LNCAP (cell line): ENCODE measurements at regions not wholly inside any gene's neighbourhood (a gene's known extent, or its start where the extent isn't known, plus 50 kb on each side); places are given as distances from the start of the nearest gene placed in this dataset.

Experiments used
- TF ChIP-seq, protein P1 (sequence below): fragments of 450-650 bp; IDR thresholded peaks from 2 replicates; pipeline ENCODE4 v1.5.1; 2017; ENCODE audit warnings: mild to moderate bottlenecking

DNA sequence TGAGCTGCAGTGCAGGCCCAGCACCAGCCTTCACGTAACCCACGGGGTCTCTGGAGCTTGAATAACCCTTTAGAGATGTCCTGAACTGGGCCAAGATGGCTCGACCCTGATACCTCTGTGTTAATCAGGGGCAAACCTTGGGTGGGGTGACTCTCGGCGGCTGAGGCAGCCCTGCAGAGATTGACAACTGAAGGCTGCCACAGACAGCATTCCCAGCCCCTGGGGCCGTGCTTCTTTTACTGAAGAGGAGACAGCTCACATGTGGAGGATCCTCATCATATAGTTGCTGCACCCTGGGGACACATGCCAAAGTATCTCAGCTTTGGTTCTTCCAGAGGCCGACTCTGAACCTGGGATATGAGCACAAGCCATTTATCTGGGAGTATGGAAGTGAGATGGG is 57.3 kb upstream of the PTGFRN start:
- TF ChIP-seq, protein P1, sequence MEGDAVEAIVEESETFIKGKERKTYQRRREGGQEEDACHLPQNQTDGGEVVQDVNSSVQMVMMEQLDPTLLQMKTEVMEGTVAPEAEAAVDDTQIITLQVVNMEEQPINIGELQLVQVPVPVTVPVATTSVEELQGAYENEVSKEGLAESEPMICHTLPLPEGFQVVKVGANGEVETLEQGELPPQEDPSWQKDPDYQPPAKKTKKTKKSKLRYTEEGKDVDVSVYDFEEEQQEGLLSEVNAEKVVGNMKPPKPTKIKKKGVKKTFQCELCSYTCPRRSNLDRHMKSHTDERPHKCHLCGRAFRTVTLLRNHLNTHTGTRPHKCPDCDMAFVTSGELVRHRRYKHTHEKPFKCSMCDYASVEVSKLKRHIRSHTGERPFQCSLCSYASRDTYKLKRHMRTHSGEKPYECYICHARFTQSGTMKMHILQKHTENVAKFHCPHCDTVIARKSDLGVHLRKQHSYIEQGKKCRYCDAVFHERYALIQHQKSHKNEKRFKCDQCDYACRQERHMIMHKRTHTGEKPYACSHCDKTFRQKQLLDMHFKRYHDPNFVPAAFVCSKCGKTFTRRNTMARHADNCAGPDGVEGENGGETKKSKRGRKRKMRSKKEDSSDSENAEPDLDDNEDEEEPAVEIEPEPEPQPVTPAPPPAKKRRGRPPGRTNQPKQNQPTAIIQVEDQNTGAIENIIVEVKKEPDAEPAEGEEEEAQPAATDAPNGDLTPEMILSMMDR, result no peak

DNA sequence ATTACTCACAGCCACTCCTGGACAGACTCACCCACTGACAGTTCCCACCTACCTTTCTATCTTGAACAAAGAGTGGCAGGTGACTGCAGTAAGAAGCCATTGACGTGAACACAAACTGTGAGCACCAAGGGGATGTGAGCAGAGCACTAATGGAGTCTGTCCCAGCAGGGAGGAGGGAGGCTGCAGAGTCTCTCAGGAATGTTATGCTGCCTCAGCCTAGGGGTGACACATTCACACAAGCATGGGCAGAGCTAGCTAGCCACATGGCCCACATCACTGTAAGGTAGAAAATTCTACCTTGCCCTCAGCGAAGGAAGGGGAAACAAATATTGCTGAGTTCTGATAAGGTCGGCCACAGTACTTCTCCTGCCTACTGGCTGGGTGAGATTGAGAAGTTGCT is 56.8 kb upstream of the PTGFRN start:
- TF ChIP-seq, protein P1, result no peak

DNA sequence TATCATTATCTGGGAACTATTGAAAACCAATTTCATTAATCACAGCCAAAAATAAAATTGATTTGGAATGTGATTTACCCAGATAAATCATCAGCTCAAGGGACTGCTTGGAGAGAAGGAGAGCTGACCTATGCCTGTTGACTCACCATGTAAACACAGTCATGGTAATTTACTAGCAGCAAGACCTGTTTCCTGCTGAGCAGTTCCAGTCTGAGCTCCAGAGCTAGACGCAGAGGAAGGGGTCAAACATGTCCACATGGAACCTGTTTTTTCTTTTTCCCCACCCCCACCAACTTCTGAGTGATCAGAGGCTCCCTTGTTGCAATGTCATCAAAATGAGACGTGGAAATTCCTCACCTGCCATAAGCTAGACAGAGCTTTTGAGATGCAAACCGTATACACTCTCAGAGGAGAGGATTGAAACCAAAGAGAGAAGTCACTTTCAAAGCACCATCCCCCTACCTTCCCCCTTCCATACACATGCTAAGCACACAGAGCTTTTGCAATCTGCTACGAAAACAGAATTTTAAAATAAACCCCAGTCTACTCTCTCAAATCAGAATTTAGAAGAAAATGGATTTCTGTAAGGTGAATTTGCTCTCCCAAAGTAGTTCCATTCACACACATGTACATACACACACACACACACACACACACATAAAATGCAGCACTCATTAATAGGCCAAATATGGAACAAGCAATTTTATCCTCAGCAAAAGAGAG is 55.9 kb upstream of the PTGFRN start:
- TF ChIP-seq, protein P1, result no peak

DNA sequence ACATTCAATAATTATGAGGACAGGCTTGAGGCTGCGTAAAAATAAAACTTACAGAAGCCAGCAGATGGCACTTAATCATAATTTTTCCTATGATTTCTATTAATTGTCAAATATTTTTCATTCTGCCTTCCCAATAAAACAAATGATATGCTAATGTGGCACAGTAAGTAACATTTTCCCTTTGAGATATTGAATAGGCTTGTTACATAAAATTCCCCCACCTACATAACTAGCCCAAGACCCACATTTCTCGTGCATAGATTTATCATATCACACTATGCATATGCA is 55.4 kb upstream of the PTGFRN start:
- TF ChIP-seq, protein P1, result peak; percentile 55

DNA sequence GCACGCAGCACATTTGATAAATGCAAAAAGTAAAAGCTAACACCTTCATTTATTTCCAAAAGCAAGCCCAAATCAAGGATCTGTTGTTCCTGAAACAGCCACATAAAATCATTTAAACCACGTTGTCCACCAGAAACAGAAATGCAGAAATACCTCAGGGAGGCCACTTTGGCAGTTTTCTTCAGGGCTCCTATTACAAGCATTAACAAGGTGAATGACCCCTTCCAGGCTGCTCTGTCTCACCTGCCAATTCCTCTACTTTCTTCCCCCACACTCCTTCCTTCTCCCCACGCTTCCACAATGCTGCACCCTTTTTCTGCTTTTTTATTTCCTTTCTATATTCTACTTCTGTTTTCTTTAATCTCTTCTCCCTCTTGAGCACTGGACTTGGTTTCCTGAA is 55.0 kb upstream of the PTGFRN start:
- TF ChIP-seq, protein P1, result no peak

DNA sequence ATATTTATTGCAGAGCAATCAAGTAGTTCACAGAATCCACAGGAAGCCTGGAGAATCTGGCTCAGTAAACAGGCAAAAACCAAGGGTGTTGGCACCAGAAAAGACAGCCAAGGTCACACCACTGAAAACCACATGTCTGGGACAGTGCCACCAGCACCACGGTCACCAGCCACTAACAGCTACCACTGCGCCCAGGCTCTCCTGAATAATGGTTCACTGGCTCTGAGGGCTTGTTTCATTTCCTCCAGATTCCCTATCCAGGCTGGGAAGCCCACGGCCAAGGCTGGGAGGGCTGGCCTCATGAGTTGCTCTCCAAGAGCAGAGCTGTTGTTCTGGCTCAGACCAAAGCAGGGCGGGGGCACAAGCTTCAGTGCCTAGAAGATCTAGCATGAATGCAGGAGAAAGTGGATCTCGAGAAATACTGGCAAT is 54.5 kb upstream of the PTGFRN start:
- TF ChIP-seq, protein P1, result no peak

DNA sequence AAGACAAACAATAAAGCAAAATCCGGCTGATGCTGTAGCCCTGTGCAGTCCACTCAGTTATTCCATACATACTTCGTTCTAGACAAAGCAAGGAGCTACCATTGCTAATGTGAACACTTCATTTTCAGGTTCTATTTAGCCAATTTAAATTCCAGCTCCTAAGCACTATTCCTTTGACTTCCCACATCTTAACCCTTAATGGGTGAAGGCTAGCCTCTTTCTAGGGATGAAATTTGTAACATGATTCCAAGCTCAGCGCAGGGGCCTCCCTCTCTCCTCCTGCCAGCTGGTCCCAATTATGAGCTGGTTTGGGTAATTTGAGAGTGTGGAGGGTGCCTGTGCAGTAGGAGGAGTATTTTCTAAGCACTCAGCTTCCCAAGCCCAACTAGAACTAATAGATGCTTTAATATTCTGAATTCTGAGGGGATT is 53.9 kb upstream of the PTGFRN start:
- TF ChIP-seq, protein P1, result no peak

DNA sequence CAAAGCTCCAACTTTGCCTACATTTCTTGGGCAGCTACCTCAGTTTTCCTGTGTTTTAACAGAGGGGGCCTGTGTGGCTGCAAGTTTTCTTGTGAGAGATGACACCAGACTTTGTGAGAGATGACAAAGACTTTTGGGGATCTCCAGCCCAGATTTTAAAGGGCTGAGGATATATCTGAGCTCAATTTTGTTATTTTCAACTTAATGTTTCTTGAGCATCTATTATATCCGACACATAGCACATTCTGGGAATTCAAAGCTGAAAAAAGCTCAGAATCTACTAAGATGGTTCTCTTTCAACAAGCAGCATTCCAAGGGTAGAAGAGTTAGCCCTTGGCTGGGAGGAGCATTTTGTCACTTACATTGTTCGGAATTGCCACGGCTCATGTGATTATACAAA is 53.4 kb upstream of the PTGFRN start:
- TF ChIP-seq, protein P1, result no peak
